SU-DHL-6 (cell line): ENCODE measurements at regions not wholly inside any gene's neighbourhood (a gene's known extent, or its start where the extent isn't known, plus 50 kb on each side); places are given as distances from the start of the nearest gene placed in this dataset.

ENCODE experiments used
- CTCF ChIP-seq: fragments of 200-600 bp; sonication (generic); IDR thresholded peaks from one replicate; pipeline ENCODE4 v1.5.1; 2017; ENCODE audit warnings: antibody characterized with exemption, mild to moderate bottlenecking, low read length, moderate library complexity; ENCODE audit not compliant: insufficient read depth, poor library complexity, severe bottlenecking
- EZH2phosphoT487 ChIP-seq: fragments of 200-600 bp; sonication (generic), shearing (Covaris generic); conservative IDR thresholded peaks from 2 replicates; pipeline ENCODE4 v1.6.1; 2018; ENCODE audit warnings: mild to moderate bottlenecking, antibody characterized with exemption, low read length, moderate library complexity, mixed read lengths

GRCh38 chr18:78894033-78894305 is 85.6 kb upstream of the SALL3 start:
- TF ChIP-seq CTCF (no peak), EZH2phosphoT487 (no peak)
